Prostate gland (tissue), 2 donors: ENCODE measurements at regions not wholly inside any gene's neighbourhood (a gene's known extent, or its start where the extent isn't known, plus 50 kb on each side); places are given as distances from the start of the nearest gene placed in this dataset.

Source experiments
- POLR2A ChIP-seq: fragments of 450-650 bp; IDR thresholded peaks from one replicate; pipeline ENCODE4 v1.6.1; 2016; ENCODE audit warnings: antibody characterized with exemption, mild to moderate bottlenecking
- TF ChIP-seq, protein P1 (sequence below), 4 experiments: fragments of 200-600 bp in 2 of 4; fragments of 450-650 bp in 2 of 4; sonication (generic) in 2 of 4; IDR thresholded peaks; 1 replicate in 3 of 4; 2 replicates in 1 of 4; pipeline ENCODE4 v1.5.1; 2016 to 2019; ENCODE audit warnings: antibody characterized with exemption in 4 of 4, mild to moderate bottlenecking in 2 of 4, moderate library complexity in 2 of 4

DNA sequence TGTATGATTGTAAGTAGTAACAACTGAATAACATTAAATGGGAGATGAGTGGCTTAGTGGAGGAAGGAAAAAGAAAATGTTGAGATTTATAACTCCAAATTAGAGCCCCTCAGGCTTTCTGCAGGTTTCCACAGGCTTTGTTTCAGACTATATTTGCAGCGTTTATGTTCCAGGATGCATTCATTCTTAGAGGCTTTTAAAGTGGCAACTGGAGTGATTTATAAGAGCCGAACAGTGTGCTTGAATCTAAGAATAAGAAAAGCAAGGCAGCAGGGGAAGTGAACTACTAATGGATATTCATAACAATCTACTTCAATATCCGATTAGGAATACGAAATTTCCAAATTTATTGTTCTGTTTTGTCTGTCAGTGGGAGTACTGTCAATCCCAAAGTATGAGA is 91.0 kb downstream of the UFM1 start:
- no peak for TF ChIP-seq POLR2A
- TF ChIP-seq, protein P1, sequence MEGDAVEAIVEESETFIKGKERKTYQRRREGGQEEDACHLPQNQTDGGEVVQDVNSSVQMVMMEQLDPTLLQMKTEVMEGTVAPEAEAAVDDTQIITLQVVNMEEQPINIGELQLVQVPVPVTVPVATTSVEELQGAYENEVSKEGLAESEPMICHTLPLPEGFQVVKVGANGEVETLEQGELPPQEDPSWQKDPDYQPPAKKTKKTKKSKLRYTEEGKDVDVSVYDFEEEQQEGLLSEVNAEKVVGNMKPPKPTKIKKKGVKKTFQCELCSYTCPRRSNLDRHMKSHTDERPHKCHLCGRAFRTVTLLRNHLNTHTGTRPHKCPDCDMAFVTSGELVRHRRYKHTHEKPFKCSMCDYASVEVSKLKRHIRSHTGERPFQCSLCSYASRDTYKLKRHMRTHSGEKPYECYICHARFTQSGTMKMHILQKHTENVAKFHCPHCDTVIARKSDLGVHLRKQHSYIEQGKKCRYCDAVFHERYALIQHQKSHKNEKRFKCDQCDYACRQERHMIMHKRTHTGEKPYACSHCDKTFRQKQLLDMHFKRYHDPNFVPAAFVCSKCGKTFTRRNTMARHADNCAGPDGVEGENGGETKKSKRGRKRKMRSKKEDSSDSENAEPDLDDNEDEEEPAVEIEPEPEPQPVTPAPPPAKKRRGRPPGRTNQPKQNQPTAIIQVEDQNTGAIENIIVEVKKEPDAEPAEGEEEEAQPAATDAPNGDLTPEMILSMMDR (IDR thresholded peaks at IDR 0.05) = no peak
